Endothelial cell of umbilical vein (primary cell): ENCODE measurements at regions not wholly inside any gene's neighbourhood (a gene's known extent, or its start where the extent isn't known, plus 50 kb on each side); places are given as distances from the start of the nearest gene placed in this dataset.

ENCODE experiments used
- BruUV-seq: library from RNA; stranded (reverse); fragments of 400-500 nt; replicated peaks from 2 replicates; lab custom pipeline; 2021; lab: Mats Ljungman, UMichigan
- CTCF ChIA-PET: fragments of 300-600, 350-600 bp; sonication (Branson Sonifier 250); formaldehyde crosslinking; loops from one replicate; lab custom pipeline; 2021; ENCODE audit warnings: antibody characterized with exemption, inconsistent platforms; lab: Charles Lee
- POLR2A ChIA-PET: fragments of 300-600, 350-600 bp; sonication (Branson Sonifier 250); formaldehyde crosslinking; loops from one replicate; lab custom pipeline; 2021; ENCODE audit warnings: antibody characterized with exemption, inconsistent platforms; lab: Charles Lee
- DNase-seq: peaks from one replicate; pipeline ENCODE4 v3.0.0-alpha.2; 2011; ENCODE audit warnings: low read depth, low spot score
- FAIRE-seq: peaks from 2 replicates; lab custom pipeline; 2011; peaks lifted over from hg19 to GRCh38; lab: Jason Lieb, UNC
- H2AFZ ChIP-seq: 2 replicates; pipeline ENCODE4 v1.6.0; 2012; ENCODE audit warnings: low read depth, low read length, control low read depth, inconsistent platforms
- H3K27ac ChIP-seq: 2 replicates; pipeline ENCODE4 v1.5.1; 2011; ENCODE audit warnings: low read depth, mild to moderate bottlenecking, control low read depth, low read length, moderate library complexity; ENCODE audit not compliant: insufficient read depth
- H3K27me3 ChIP-seq, 2 experiments: 2 replicates each; pipeline versions ENCODE4 v1.6.0 to v1.6.1; 2011; ENCODE audit warnings: low read length in 2 of 2, mixed read lengths in 1 of 2; ENCODE audit not compliant: control insufficient read depth in 2 of 2, insufficient read depth in 2 of 2
- H3K36me3 ChIP-seq, 2 experiments: 2 replicates in 1 of 2; 3 replicates in 1 of 2; pipeline ENCODE4 v1.5.1; 2011; ENCODE audit warnings: low read length in 2 of 2, mild to moderate bottlenecking in 1 of 2, moderate library complexity in 1 of 2; ENCODE audit not compliant: control insufficient read depth in 2 of 2, insufficient read depth in 2 of 2; ENCODE audit errors: extremely low read depth in 1 of 2
- H3K4me1 ChIP-seq: 3 replicates; pipeline ENCODE4 v1.5.1; 2011; ENCODE audit warnings: mild to moderate bottlenecking, low read length; ENCODE audit not compliant: control insufficient read depth, insufficient read depth; ENCODE audit errors: extremely low read depth
- H3K4me2 ChIP-seq: 2 replicates; pipeline ENCODE4 v1.6.1; 2011; ENCODE audit warnings: low read length, control low read depth, mixed read lengths; ENCODE audit not compliant: insufficient read depth
- H3K4me3 ChIP-seq, 3 experiments: fragments of 200-600 bp in 1 of 3; sonication (generic), shearing (Covaris generic) in 1 of 3; replicated peaks in 1 of 3; 2 replicates each; pipeline ENCODE4 v1.5.1; 2011 to 2016; ENCODE audit warnings: control low read depth in 3 of 3, low read length in 3 of 3, mild to moderate bottlenecking in 2 of 3, inconsistent platforms in 1 of 3, low read depth in 1 of 3, moderate library complexity in 1 of 3; ENCODE audit not compliant: insufficient read depth in 1 of 3
- H3K79me2 ChIP-seq: 2 replicates; pipeline ENCODE4 v1.6.0; 2012; ENCODE audit warnings: low read length, inconsistent platforms; ENCODE audit not compliant: control insufficient read depth, insufficient read depth
- H3K9ac ChIP-seq: replicated peaks from 2 replicates; pipeline ENCODE3; 2011; ENCODE audit warnings: low read length, control low read depth; ENCODE audit not compliant: insufficient read depth; ENCODE audit errors: extremely low read depth
- H3K9me1 ChIP-seq: replicated peaks from 3 replicates; pipeline ENCODE4 v1.6.0; 2011; ENCODE audit warnings: mild to moderate bottlenecking, low read length; ENCODE audit not compliant: control insufficient read depth, insufficient read depth; ENCODE audit errors: extremely low read depth
- H3K9me3 ChIP-seq: replicated peaks from 2 replicates; pipeline ENCODE4 v1.5.1; 2012; ENCODE audit warnings: low read length, inconsistent platforms; ENCODE audit not compliant: control insufficient read depth, insufficient read depth
- H4K20me1 ChIP-seq: replicated peaks from 2 replicates; pipeline ENCODE3; 2011; ENCODE audit warnings: mild to moderate bottlenecking, low read length; ENCODE audit not compliant: control insufficient read depth, insufficient read depth; ENCODE audit errors: extremely low read depth
- CTCF ChIP-seq, 2 donors: IDR thresholded peaks; 1 replicate in 1 of 2; 2 replicates in 1 of 2; pipeline ENCODE4 v1.5.1; 2011; ENCODE audit warnings: low read length in 2 of 2, mild to moderate bottlenecking in 2 of 2, moderate library complexity in 2 of 2, control low read depth in 1 of 2, inconsistent platforms in 1 of 2, low read depth in 1 of 2; ENCODE audit not compliant: insufficient read depth in 1 of 2; ENCODE audit errors: extremely low read depth in 1 of 2
- EZH2 ChIP-seq: IDR thresholded peaks from 2 replicates; pipeline ENCODE4 v1.6.1; 2012; ENCODE audit warnings: borderline replicate concordance, low read depth, mild to moderate bottlenecking, moderate library complexity, low read length, inconsistent platforms; ENCODE audit not compliant: severe bottlenecking
- FOS ChIP-seq: IDR thresholded peaks from 2 replicates; pipeline ENCODE4 v1.6.1; 2011; ENCODE audit warnings: mild to moderate bottlenecking, low read length, moderate library complexity, borderline replicate concordance; ENCODE audit not compliant: insufficient read depth
- GATA2 ChIP-seq: IDR thresholded peaks from 2 replicates; pipeline ENCODE4 v1.7.0; 2011; ENCODE audit warnings: low read depth, mild to moderate bottlenecking, moderate library complexity, mixed read lengths, low read length; ENCODE audit not compliant: insufficient read length, insufficient read depth
- JUN ChIP-seq: IDR thresholded peaks from 2 replicates; pipeline ENCODE4 v1.6.1; 2011; ENCODE audit warnings: borderline replicate concordance, low read depth; ENCODE audit not compliant: insufficient read length, insufficient read depth
- MAX ChIP-seq: IDR thresholded peaks from 2 replicates; pipeline ENCODE4 v1.6.1; 2011; ENCODE audit not compliant: insufficient read depth, insufficient read length
- MYC ChIP-seq: IDR thresholded peaks from one replicate; pipeline ENCODE4 v1.6.1; 2011; ENCODE audit warnings: mild to moderate bottlenecking, low read depth, low read length
- POLR2A ChIP-seq: IDR thresholded peaks from 2 replicates; pipeline ENCODE4 v1.6.1; 2012; ENCODE audit warnings: low read depth, mild to moderate bottlenecking, control low read depth, low read length
- POLR2AphosphoS5 ChIP-seq: IDR thresholded peaks from 2 replicates; pipeline ENCODE4 v1.6.1; 2012; ENCODE audit warnings: low read depth, mild to moderate bottlenecking, control low read depth, low read length, moderate library complexity; ENCODE audit not compliant: insufficient read depth
- dilution Hi-C: fragments of 300-500 bp; cut with MboI; formaldehyde crosslinking; loops from one replicate; pipeline ENCODE4 v1.15.0; 2019; ENCODE audit warnings: low sequenced_read_pairs; ENCODE audit not compliant: extremely low pct_ligation_motif_present
- intact Hi-C: fragments of 100-400 bp; cut with micrococcal nuclease; formaldehyde crosslinking; loops from one replicate; pipeline ENCODE4 v1.10.0; 2022

GRCh38 chr14:61128382-61129167 lies 147.5 kb downstream of the SLC38A6 start:
- Histone ChIP-seq H3K9ac (no peak overlapping the region), H3K27ac (peak overlapping the region; percentile 47), H3K4me2 (no peak overlapping the region), H3K9me1 (no peaks in the 10 kb centered on the region), H3K4me1 (peaks cover 37% of the 10 kb centered on the region), H3K9me3 (no peaks in the 10 kb centered on the region), H3K27me3 (no peaks in the 10 kb centered on the region), H2AFZ (peak overlapping the region; percentile 80), H3K36me3 (no peaks in the 10 kb centered on the region), H3K4me3 (no peak overlapping the region), H4K20me1 (no peaks in the 10 kb centered on the region), H3K79me2 (no peaks in the 10 kb centered on the region)
- no TSS peak for BruUV-seq
- FAIRE-seq: peak; percentile 79
- CTCF ChIA-PET: no interaction called here
- intact Hi-C loops: no loop called here
- no peak for DNase-seq
- POLR2A ChIA-PET: interaction anchor here (0.6 kb wide), 1 partner anchor 49 kb away, joined by 4 read pairs; no protein-coding TSS in a partner anchor
- no peak for TF ChIP-seq MAX
- no peak for TF ChIP-seq MYC
- no peak for TF ChIP-seq FOS
- no peak for TF ChIP-seq EZH2
- TF ChIP-seq POLR2AphosphoS5: no peak
- TF ChIP-seq POLR2A: no peak
- no peak for TF ChIP-seq CTCF (IDR thresholded peaks at IDR 0.05; ENCODE audit: extremely low read depth in 1 of 2, insufficient read depth in 1 of 2, low read depth in 1 of 2, low read length in 2 of 2)
- TF ChIP-seq GATA2: no peak
- no peak for TF ChIP-seq JUN
- dilution Hi-C loops: no loop called here
